Trophoblast cell (in vitro differentiated cells and primary cell): ENCODE measurements at regions not wholly inside any gene's neighbourhood (a gene's known extent, or its start where the extent isn't known, plus 50 kb on each side); places are given as distances from the start of the nearest gene placed in this dataset.

ENCODE experiments used
- DNase-seq, 2 donors: peaks; one replicate each; pipeline ENCODE4 v3.0.0-alpha.2; 2016
- H2AFZ ChIP-seq: 2 replicates; pipeline ENCODE4 v1.6.1; 2013; ENCODE audit warnings: low read length, moderate library complexity, mild to moderate bottlenecking; ENCODE audit not compliant: insufficient read depth, poor library complexity
- H2AK5ac ChIP-seq: 2 replicates; pipeline ENCODE4 v1.6.1; 2013; ENCODE audit warnings: mild to moderate bottlenecking, low read length
- H2BK120ac ChIP-seq: 2 replicates; pipeline ENCODE4 v1.6.1; 2013; ENCODE audit warnings: low read length, mild to moderate bottlenecking, moderate library complexity; ENCODE audit not compliant: insufficient read depth, poor library complexity
- H2BK12ac ChIP-seq: 2 replicates; pipeline ENCODE4 v1.6.1; 2013; ENCODE audit warnings: mild to moderate bottlenecking, low read length, moderate library complexity
- H2BK5ac ChIP-seq: 2 replicates; pipeline ENCODE4 v1.6.1; 2013; ENCODE audit warnings: low read length, low read depth, moderate library complexity, mild to moderate bottlenecking; ENCODE audit not compliant: poor library complexity
- H3K14ac ChIP-seq: 2 replicates; pipeline ENCODE4 v1.6.1; 2013; ENCODE audit warnings: mild to moderate bottlenecking, low read length
- H3K18ac ChIP-seq: 2 replicates; pipeline ENCODE4 v1.6.1; 2013; ENCODE audit warnings: mild to moderate bottlenecking, low read length
- H3K23ac ChIP-seq: 2 replicates; pipeline ENCODE4 v1.6.1; 2013; ENCODE audit warnings: low read length
- H3K27ac ChIP-seq: 2 replicates; pipeline ENCODE4 v1.5.1; 2013; ENCODE audit warnings: low read depth, mild to moderate bottlenecking, inconsistent platforms, low read length, moderate library complexity
- H3K27me3 ChIP-seq: 2 replicates; pipeline ENCODE4 v1.6.1; 2013; ENCODE audit warnings: inconsistent platforms, mild to moderate bottlenecking, low read length, moderate library complexity; ENCODE audit not compliant: insufficient read depth
- H3K36me3 ChIP-seq, 2 experiments: 1 replicate in 1 of 2; 2 replicates in 1 of 2; pipeline ENCODE4 v1.6.1; 2013; ENCODE audit warnings: low read length in 2 of 2, mild to moderate bottlenecking in 2 of 2, moderate library complexity in 1 of 2; ENCODE audit not compliant: insufficient read depth in 2 of 2, control insufficient read depth in 1 of 2
- H3K4ac ChIP-seq: 2 replicates; pipeline ENCODE4 v1.6.1; 2013; ENCODE audit warnings: low read depth, mild to moderate bottlenecking, low read length, moderate library complexity
- H3K4me1 ChIP-seq, 2 experiments: 1 replicate in 1 of 2; 2 replicates in 1 of 2; pipeline ENCODE4 v1.6.1; 2013; ENCODE audit warnings: low read length in 2 of 2, mild to moderate bottlenecking in 2 of 2, moderate library complexity in 1 of 2; ENCODE audit not compliant: insufficient read depth in 2 of 2, control insufficient read depth in 1 of 2
- H3K4me2 ChIP-seq: 2 replicates; pipeline ENCODE4 v1.6.1; 2013; ENCODE audit warnings: inconsistent platforms, mild to moderate bottlenecking, low read length, moderate library complexity
- H3K4me3 ChIP-seq: 2 replicates; pipeline ENCODE4 v1.5.1; 2013; ENCODE audit warnings: mild to moderate bottlenecking, low read depth, low read length, inconsistent platforms
- H3K79me1 ChIP-seq: one replicate; pipeline ENCODE4 v1.6.1; 2013; ENCODE audit warnings: low read length
- H3K79me2 ChIP-seq: 2 replicates; pipeline ENCODE4 v1.6.1; 2013; ENCODE audit warnings: low read length, mild to moderate bottlenecking; ENCODE audit not compliant: control insufficient read depth, insufficient read depth, poor library complexity
- H3K9ac ChIP-seq: 2 replicates; pipeline ENCODE4 v1.6.1; 2013; ENCODE audit warnings: mild to moderate bottlenecking, low read length
- H3K9me3 ChIP-seq: 2 replicates; pipeline ENCODE4 v1.6.1; 2013; ENCODE audit warnings: low read depth, mild to moderate bottlenecking, control low read depth, inconsistent platforms, low read length; ENCODE audit not compliant: insufficient read depth
- H4K12ac ChIP-seq: 2 replicates; pipeline ENCODE4 v1.6.1; 2013; ENCODE audit warnings: low read depth, mild to moderate bottlenecking, low read length, moderate library complexity
- H4K8ac ChIP-seq: 2 replicates; pipeline ENCODE4 v1.6.1; 2013; ENCODE audit warnings: low read depth, mild to moderate bottlenecking, low read length, moderate library complexity
- H4K91ac ChIP-seq: one replicate; pipeline ENCODE4 v1.6.1; 2013; ENCODE audit warnings: low read depth, mild to moderate bottlenecking, low read length, moderate library complexity
- WGBS: extraction: QIAGEN DNeasy Blood & Tissue Kit; methylation state at CpG from one replicate; pipeline ENCODE4 v1.1.7; 2013; ENCODE audit warnings: missing lambda C conversion rate; ENCODE audit not compliant: insufficient read length, insufficient coverage; ENCODE audit errors: extremely low coverage; 5-methylcytosine and 5-hydroxymethylcytosine counted together

- H3K4me3 ChIP-seq: no peak overlapping the region
- no peak overlapping the region for H2BK120ac ChIP-seq
- no peaks in the 10 kb centered on the region for H3K79me1 ChIP-seq
- H3K18ac ChIP-seq: no peak overlapping the region
- no peak overlapping the region for H3K27ac ChIP-seq
- H3K36me3 ChIP-seq: no peaks in the 10 kb centered on the region
- H2AK5ac ChIP-seq: no peak overlapping the region
- no CpG with 5 or more reads among the region's 3 CpGs for WGBS
- no peaks in the 10 kb centered on the region for H3K4me1 ChIP-seq
- no peak for DNase-seq
- H4K91ac ChIP-seq: no peak overlapping the region
- H4K8ac ChIP-seq: no peak overlapping the region
- H3K9ac ChIP-seq: no peak overlapping the region
- H3K23ac ChIP-seq: no peak overlapping the region
- H3K4ac ChIP-seq: no peak overlapping the region
- no peak overlapping the region for H2AFZ ChIP-seq
- H2BK12ac ChIP-seq: no peak overlapping the region
- H2BK5ac ChIP-seq: no peak overlapping the region
- no peak overlapping the region for H4K12ac ChIP-seq
- H3K9me3 ChIP-seq: no peaks in the 10 kb centered on the region
- no peaks in the 10 kb centered on the region for H3K79me2 ChIP-seq
- H3K14ac ChIP-seq: no peak overlapping the region
- no peaks in the 10 kb centered on the region for H3K27me3 ChIP-seq
- H3K4me2 ChIP-seq: no peak overlapping the region
Measured at GRCh38 chr4:16382571-16382970, 156.3 kb upstream of the TAPT1 start.

DNA sequence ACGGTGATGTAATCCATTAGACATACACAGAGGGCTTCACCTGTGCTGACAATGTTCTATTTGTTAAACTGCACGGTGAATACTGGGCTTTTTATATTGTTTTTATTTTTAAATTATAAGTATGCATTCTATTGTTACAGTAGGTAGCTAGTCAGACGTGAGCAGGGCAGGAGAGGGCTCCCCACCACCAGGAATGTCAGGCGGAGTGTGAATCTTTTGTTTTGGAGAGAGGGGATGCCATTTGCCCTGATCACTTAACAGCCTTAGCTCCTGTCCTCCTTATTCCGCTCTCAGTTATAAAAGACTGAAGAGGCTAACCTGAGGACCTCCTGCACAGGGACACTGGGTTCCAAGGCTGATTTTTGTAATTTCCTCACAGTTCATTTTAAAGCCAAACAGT lies 151.6 kb upstream of the TAPT1 start:
- no peaks in the 10 kb centered on the region for H3K36me3 ChIP-seq
- no peak overlapping the region for H3K9ac ChIP-seq
- no peak overlapping the region for H2AFZ ChIP-seq
- no peak overlapping the region for H3K27ac ChIP-seq
- H3K79me1 ChIP-seq: no peaks in the 10 kb centered on the region
- no peaks in the 10 kb centered on the region for H3K79me2 ChIP-seq
- no peak overlapping the region for H2AK5ac ChIP-seq
- H4K12ac ChIP-seq: no peak overlapping the region
- no peaks in the 10 kb centered on the region for H3K27me3 ChIP-seq
- no peak overlapping the region for H3K14ac ChIP-seq
- H2BK12ac ChIP-seq: no peak overlapping the region
- no peak overlapping the region for H2BK120ac ChIP-seq
- no peak overlapping the region for H3K4me3 ChIP-seq
- H3K23ac ChIP-seq: no peak overlapping the region
- no peak overlapping the region for H3K18ac ChIP-seq
- H3K4me1 ChIP-seq: no peaks in the 10 kb centered on the region
- H2BK5ac ChIP-seq: no peak overlapping the region
- H4K91ac ChIP-seq: no peak overlapping the region
- no peak for DNase-seq
- H3K4ac ChIP-seq: no peak overlapping the region
- no peaks in the 10 kb centered on the region for H3K9me3 ChIP-seq
- no peak overlapping the region for H4K8ac ChIP-seq
- no CpG with 5 or more reads among the region's 5 CpGs for WGBS
- H3K4me2 ChIP-seq: no peak overlapping the region

GRCh38 chr4:16365036-16365569 lies 138.8 kb upstream of the TAPT1 start:
- Histone ChIP-seq H2BK12ac (no peak overlapping the region), H3K23ac (no peak overlapping the region), H2BK120ac (no peak overlapping the region), H3K79me2 (no peaks in the 10 kb centered on the region), H3K9me3 (peaks cover 3% of the 10 kb centered on the region), H3K4me1 (no peaks in the 10 kb centered on the region), H3K4me2 (no peak overlapping the region), H3K18ac (no peak overlapping the region), H4K8ac (no peak overlapping the region), H2AFZ (no peak overlapping the region), H2BK5ac (no peak overlapping the region), H3K4ac (no peak overlapping the region), H3K4me3 (no peak overlapping the region), H3K9ac (no peak overlapping the region), H3K36me3 (no peaks in the 10 kb centered on the region), H4K12ac (no peak overlapping the region), H3K14ac (no peak overlapping the region), H2AK5ac (no peak overlapping the region), H3K79me1 (no peaks in the 10 kb centered on the region), H3K27me3 (no peaks in the 10 kb centered on the region), H3K27ac (no peak overlapping the region), H4K91ac (no peak overlapping the region)
- no peak for DNase-seq
- no CpG with 5 or more reads among the region's 5 CpGs for WGBS

DNA sequence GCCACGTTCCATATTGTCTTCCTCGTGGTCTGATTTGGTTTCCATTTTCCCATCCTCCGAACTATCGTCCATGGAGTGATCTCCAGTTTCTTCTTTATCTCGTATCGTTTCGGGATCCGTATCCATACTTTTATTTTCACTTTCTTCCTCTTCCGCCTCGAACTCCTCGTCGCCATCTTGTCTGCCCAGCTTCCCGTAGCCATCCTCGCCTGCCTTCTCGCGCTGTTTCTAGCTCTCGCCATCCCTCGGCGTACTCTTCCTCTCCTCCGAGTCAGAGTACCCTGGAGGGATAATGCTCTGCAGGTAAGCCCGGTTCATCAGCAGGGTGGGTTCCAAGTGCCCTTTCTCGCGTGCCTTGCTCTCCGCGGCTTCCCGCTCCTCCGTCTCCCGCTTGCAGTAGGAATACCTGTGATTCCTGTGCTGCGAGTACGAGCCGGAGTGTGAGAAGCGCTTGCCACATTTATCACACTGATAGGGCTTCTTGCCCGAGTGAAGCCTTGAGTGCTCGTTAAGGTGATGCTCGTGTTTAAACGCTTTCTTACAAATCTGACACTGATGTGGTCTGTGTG lies 134.5 kb upstream of the TAPT1 start:
- Histone ChIP-seq H3K4me2 (no peak overlapping the region), H3K23ac (no peak overlapping the region), H2AK5ac (no peak overlapping the region), H3K4me1 (no peaks in the 10 kb centered on the region), H4K8ac (no peak overlapping the region), H3K9me3 (peaks cover 3% of the 10 kb centered on the region), H3K14ac (no peak overlapping the region), H3K79me1 (no peaks in the 10 kb centered on the region), H3K4ac (no peak overlapping the region), H3K27me3 (no peaks in the 10 kb centered on the region), H2BK12ac (no peak overlapping the region), H2AFZ (no peak overlapping the region), H4K91ac (no peak overlapping the region), H3K18ac (no peak overlapping the region), H3K79me2 (no peaks in the 10 kb centered on the region), H3K9ac (no peak overlapping the region), H3K27ac (no peak overlapping the region), H3K4me3 (no peak overlapping the region), H4K12ac (no peak overlapping the region), H2BK120ac (no peak overlapping the region), H2BK5ac (no peak overlapping the region), H3K36me3 (no peaks in the 10 kb centered on the region)
- peak; percentile 0 to 39 for DNase-seq
- 100% methylated on average over 7 of the region's 36 CpGs for WGBS
